HFF-Myc (cell line): ENCODE measurements at regions not wholly inside any gene's neighbourhood (a gene's known extent, or its start where the extent isn't known, plus 50 kb on each side); places are given as distances from the start of the nearest gene placed in this dataset.

Experiments
- DNase-seq: peaks from one replicate; pipeline ENCODE4 v3.0.0-alpha.2; 2011; ENCODE audit warnings: low read depth; ENCODE audit errors: extremely low read depth
- H3K4me3 ChIP-seq: replicated peaks from 2 replicates; pipeline ENCODE4 v1.5.1; 2011; ENCODE audit warnings: low read depth, mild to moderate bottlenecking, control low read depth, low read length
- CTCF ChIP-seq: IDR thresholded peaks from 2 replicates; pipeline ENCODE4 v1.5.1; 2012; ENCODE audit warnings: mild to moderate bottlenecking, low read depth, low read length, control low read depth; ENCODE audit errors: missing control alignments

GRCh38 chr7:17497136-17497535 lies 198.7 kb downstream of the AHR start:
- H3K4me3 ChIP-seq = no peak overlapping the region
- TF ChIP-seq CTCF = no peak
- DNase-seq = no peak

GRCh38 chr7:17497549-17498167 lies 199.2 kb downstream of the AHR start:
- DNase-seq = no peak
- H3K4me3 ChIP-seq = no peak overlapping the region

GRCh38 chr7:17498230-17498629 lies 199.8 kb downstream of the AHR start:
- no peak for DNase-seq
- no peak for TF ChIP-seq CTCF

More at GRCh38 chr7:17497549-17498167, 199.2 kb downstream of the AHR start:
- TF ChIP-seq CTCF = no peak

GRCh38 chr7:17500736-17501135 lies 202.3 kb downstream of the AHR start:
- no peak for DNase-seq
- H3K4me3 ChIP-seq = no peak overlapping the region
- no peak for TF ChIP-seq CTCF

More at GRCh38 chr7:17498230-17498629, 199.8 kb downstream of the AHR start:
- H3K4me3 ChIP-seq = no peak overlapping the region

- no peak for TF ChIP-seq CTCF
- no peak for DNase-seq
- H3K4me3 ChIP-seq = no peak overlapping the region
Measured at GRCh38 chr7:17501441-17502212, 203.2 kb downstream of the AHR start.

GRCh38 chr7:17502213-17503060 lies 204.0 kb downstream of the AHR start:
- no peak for TF ChIP-seq CTCF
- no peak overlapping the region for H3K4me3 ChIP-seq
- no peak for DNase-seq
